Hepatocyte (in vitro differentiated cells): ENCODE measurements at regions not wholly inside any gene's neighbourhood (a gene's known extent, or its start where the extent isn't known, plus 50 kb on each side); places are given as distances from the start of the nearest gene placed in this dataset.

Experiments used
- DNase-seq: peaks from one replicate; pipeline ENCODE4 v3.0.0-alpha.2; 2016; ENCODE audit warnings: low spot score
- H2AFZ ChIP-seq: fragments of 200-600 bp; sonication (generic); 2 replicates; pipeline ENCODE4 v1.6.0; 2016; ENCODE audit warnings: antibody characterized with exemption, mild to moderate bottlenecking
- H3K27ac ChIP-seq: fragments of 200-600 bp; sonication (generic); 2 replicates; pipeline ENCODE4 v1.5.1; 2016; ENCODE audit warnings: mild to moderate bottlenecking
- H3K27me3 ChIP-seq: fragments of 200-600 bp; sonication (generic); 2 replicates; pipeline ENCODE4 v1.6.1; 2016
- H3K36me3 ChIP-seq: fragments of 200-600 bp; sonication (generic); replicated peaks from 2 replicates; pipeline ENCODE4 v1.5.1; 2016; ENCODE audit warnings: low read depth; ENCODE audit not compliant: insufficient read depth
- H3K4me1 ChIP-seq: fragments of 200-600 bp; sonication (generic); 2 replicates; pipeline ENCODE4 v1.5.1; 2016; ENCODE audit warnings: mild to moderate bottlenecking, moderate library complexity; ENCODE audit not compliant: insufficient read depth
- H3K4me2 ChIP-seq: fragments of 200-600 bp; sonication (generic); 2 replicates; pipeline ENCODE4 v1.6.0; 2016
- H3K4me3 ChIP-seq: fragments of 200-600 bp; sonication (generic); 2 replicates; pipeline ENCODE4 v1.5.1; 2016; ENCODE audit warnings: mild to moderate bottlenecking
- H3K79me2 ChIP-seq: fragments of 200-600 bp; sonication (generic); 2 replicates; pipeline ENCODE4 v1.6.0; 2017; ENCODE audit warnings: mild to moderate bottlenecking
- H3K9me2 ChIP-seq: fragments of 200-600 bp; sonication (generic); replicated peaks from 2 replicates; pipeline ENCODE4 v1.6.0; 2017; ENCODE audit warnings: mild to moderate bottlenecking; ENCODE audit not compliant: insufficient read depth
- H3K9me3 ChIP-seq: fragments of 200-600 bp; sonication (generic); 2 replicates; pipeline ENCODE4 v1.5.1; 2016; ENCODE audit warnings: low read depth, mild to moderate bottlenecking
- H4K20me1 ChIP-seq: fragments of 200-600 bp; sonication (generic); 2 replicates; pipeline ENCODE4 v1.6.0; 2016; ENCODE audit warnings: mild to moderate bottlenecking; ENCODE audit not compliant: insufficient read depth, poor library complexity, severe bottlenecking
- EZH2 ChIP-seq: fragments of 200-600 bp; sonication (generic); IDR thresholded peaks from 2 replicates; pipeline ENCODE4 v1.6.1; 2016; ENCODE audit warnings: antibody characterized with exemption, mild to moderate bottlenecking, borderline replicate concordance
- EZH2phosphoT487 ChIP-seq: fragments of 200-600 bp; sonication (generic); IDR thresholded peaks from one replicate; pipeline ENCODE4 v1.6.1; 2018; ENCODE audit warnings: antibody characterized with exemption, mild to moderate bottlenecking, low read depth, moderate library complexity; ENCODE audit not compliant: unreplicated experiment, severe bottlenecking
- WGBS: methylation state at CpG from one replicate; pipeline ENCODE4 v1.1.6; 2016; ENCODE audit warnings: low lambda C conversion rate; ENCODE audit errors: missing lambda C conversion rate; 5-methylcytosine and 5-hydroxymethylcytosine counted together
- TF ChIP-seq, protein P1 (sequence below): fragments of 200-600 bp; sonication (generic); IDR thresholded peaks from 2 replicates; pipeline ENCODE4 v1.5.1; 2016; ENCODE audit warnings: antibody characterized with exemption, mild to moderate bottlenecking; ENCODE audit not compliant: poor library complexity

DNA sequence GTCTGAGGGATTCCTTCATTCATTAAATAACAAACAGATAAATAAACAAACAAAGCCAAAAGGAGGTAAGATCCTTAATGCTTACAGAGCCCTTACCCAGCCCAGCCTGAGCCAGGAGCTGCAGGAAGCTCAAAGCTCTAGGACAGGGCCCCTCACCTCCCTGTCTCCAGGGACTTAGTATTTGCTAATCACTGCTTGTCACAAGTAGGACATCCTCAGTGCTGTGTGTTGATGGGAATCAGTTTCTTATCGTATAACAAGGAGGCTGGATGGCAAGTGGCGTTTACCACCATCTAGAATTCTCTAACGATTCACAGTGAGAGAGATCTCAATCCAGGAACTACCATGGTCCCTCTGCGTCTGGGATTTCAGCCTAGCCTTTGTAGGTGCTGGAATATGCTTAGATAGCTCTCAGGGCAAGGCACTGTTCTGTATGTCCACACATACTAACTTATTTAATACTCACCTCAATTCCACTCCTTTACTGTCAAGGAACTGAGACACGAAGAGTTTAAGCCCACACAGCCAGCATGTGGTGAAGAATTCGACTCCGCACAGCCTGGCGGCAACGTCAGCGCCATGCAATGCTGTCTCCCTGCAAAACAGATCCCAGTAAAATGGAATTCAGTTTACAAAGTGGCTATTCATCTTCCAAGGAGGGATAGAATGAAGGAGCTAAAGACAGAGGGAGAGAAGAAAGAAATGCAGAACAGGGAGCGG lies 164.8 kb downstream of the MYCN start:
- Histone ChIP-seq H3K36me3 (no peaks in the 10 kb centered on the region), H3K27ac (peak overlapping the region; percentile 86), H3K9me3 (no peaks in the 10 kb centered on the region), H3K9me2 (no peaks in the 10 kb centered on the region), H3K79me2 (no peaks in the 10 kb centered on the region), H4K20me1 (no peaks in the 10 kb centered on the region), H3K4me3 (no peak overlapping the region), H2AFZ (peak overlapping the region; percentile 44), H3K4me1 (peaks cover 34% of the 10 kb centered on the region), H3K4me2 (peak overlapping the region; percentile 66), H3K27me3 (no peaks in the 10 kb centered on the region)
- 27% methylated on average over 11 of the region's 11 CpGs for WGBS
- TF ChIP-seq EZH2 (no peak), EZH2phosphoT487 (no peak)
- TF ChIP-seq, protein P1, sequence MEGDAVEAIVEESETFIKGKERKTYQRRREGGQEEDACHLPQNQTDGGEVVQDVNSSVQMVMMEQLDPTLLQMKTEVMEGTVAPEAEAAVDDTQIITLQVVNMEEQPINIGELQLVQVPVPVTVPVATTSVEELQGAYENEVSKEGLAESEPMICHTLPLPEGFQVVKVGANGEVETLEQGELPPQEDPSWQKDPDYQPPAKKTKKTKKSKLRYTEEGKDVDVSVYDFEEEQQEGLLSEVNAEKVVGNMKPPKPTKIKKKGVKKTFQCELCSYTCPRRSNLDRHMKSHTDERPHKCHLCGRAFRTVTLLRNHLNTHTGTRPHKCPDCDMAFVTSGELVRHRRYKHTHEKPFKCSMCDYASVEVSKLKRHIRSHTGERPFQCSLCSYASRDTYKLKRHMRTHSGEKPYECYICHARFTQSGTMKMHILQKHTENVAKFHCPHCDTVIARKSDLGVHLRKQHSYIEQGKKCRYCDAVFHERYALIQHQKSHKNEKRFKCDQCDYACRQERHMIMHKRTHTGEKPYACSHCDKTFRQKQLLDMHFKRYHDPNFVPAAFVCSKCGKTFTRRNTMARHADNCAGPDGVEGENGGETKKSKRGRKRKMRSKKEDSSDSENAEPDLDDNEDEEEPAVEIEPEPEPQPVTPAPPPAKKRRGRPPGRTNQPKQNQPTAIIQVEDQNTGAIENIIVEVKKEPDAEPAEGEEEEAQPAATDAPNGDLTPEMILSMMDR: no peak
- peak; percentile 33 for DNase-seq

DNA sequence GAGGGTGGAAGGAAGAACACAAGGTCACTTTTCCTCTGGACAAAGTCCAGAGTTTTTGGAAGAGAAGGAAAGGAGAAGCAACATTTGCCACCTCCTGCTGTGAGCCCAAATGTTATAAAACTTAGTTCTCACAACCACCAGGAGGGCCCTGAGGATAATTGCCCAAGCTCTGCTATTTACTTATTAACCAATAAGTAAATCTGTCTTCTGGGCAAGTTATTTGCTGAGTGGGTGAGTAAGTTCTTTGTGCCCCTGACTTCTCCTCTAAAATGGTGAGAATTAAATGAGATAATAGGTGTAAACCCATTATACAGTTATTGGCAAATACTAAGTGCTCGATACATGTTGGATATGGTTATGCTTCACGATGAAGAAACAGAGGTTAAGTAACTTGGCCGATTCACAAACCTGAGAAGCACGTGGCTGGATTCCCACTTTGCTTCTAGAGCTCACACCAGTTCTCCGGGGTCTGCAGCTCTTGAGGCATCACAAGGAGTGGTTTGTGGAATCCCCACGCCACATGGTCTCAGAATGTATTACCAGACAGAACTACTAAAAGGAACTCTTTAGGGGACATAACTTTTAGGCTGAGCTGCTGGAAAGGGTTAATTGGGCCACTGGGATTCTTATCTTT lies 164.1 kb downstream of the MYCN start:
- no peaks in the 10 kb centered on the region for H4K20me1 ChIP-seq
- H3K9me3 ChIP-seq: no peaks in the 10 kb centered on the region
- H3K4me3 ChIP-seq: no peak overlapping the region
- H3K27me3 ChIP-seq: no peaks in the 10 kb centered on the region
- H3K4me2 ChIP-seq: peak overlapping the region; percentile 66
- no peaks in the 10 kb centered on the region for H3K79me2 ChIP-seq
- DNase-seq: peak; percentile 42
- no peaks in the 10 kb centered on the region for H3K9me2 ChIP-seq
- WGBS: 52% methylated on average over 6 of the region's 6 CpGs
- H3K36me3 ChIP-seq: no peaks in the 10 kb centered on the region
- H3K27ac ChIP-seq: peak overlapping the region; percentile 86
- TF ChIP-seq, protein P1: no peak
- TF ChIP-seq EZH2: no peak
- no peak for TF ChIP-seq EZH2phosphoT487
- H3K4me1 ChIP-seq: peaks cover 34% of the 10 kb centered on the region
- H2AFZ ChIP-seq: no peak overlapping the region

DNA sequence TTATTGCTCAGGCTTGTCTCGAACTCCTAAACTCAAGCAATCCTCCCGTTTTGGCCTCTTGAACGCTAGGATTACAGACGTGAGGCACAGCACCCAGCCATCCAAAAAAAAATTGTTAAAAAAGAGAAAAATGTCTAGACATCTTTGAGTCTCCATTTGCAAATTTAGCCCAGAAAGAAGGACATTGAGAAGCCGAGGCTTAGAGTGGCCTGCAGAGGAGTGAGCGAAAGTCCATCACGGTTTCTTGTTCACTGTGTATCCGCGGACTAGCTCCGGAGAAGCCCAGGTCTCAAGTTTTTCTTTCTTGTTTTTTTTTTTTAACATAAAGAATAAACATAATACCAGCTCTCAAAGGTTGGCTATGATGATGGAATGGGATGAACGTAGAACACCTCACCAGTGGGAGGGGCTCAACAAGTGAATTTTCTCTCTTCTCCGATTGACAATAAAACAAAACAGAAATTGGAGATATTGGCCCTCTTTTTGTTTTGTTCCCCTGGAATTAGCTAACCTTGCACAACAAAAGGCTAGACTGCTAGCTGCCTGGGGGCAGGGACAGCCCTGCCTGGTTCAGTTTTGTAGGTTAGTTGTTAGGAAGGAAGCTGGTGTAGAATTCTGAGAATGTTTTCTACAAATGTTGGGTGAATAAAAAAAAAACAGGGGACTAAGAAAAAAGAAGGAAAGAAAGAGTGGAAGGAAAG lies 163.4 kb downstream of the MYCN start:
- 71% methylated on average over 12 of the region's 12 CpGs for WGBS
- Histone ChIP-seq H3K36me3 (no peaks in the 10 kb centered on the region), H3K27ac (peak overlapping the region; percentile 86), H3K4me3 (no peak overlapping the region), H3K9me2 (no peaks in the 10 kb centered on the region), H3K9me3 (no peaks in the 10 kb centered on the region), H2AFZ (no peak overlapping the region), H3K4me1 (peaks cover 34% of the 10 kb centered on the region), H3K27me3 (no peaks in the 10 kb centered on the region), H4K20me1 (no peaks in the 10 kb centered on the region), H3K79me2 (no peaks in the 10 kb centered on the region), H3K4me2 (peak overlapping the region; percentile 59)
- DNase-seq: no peak
- TF ChIP-seq EZH2phosphoT487 (no peak), EZH2 (no peak)
- TF ChIP-seq, protein P1: no peak
